WERI-Rb-1 (cell line): ENCODE measurements at regions not wholly inside any gene's neighbourhood (a gene's known extent, or its start where the extent isn't known, plus 50 kb on each side); places are given as distances from the start of the nearest gene placed in this dataset.

Experiments
- DNase-seq: peaks from one replicate; pipeline ENCODE4 v3.0.0-alpha.2; 2020
- H3K27ac ChIP-seq: fragments of 250-450 bp; sonication (Bioruptor Pico); 2 replicates; pipeline ENCODE4 v1.5.1; 2020; ENCODE audit warnings: mild to moderate bottlenecking, moderate library complexity
- H3K27me3 ChIP-seq: fragments of 250-450 bp; sonication (Bioruptor Pico); 2 replicates; pipeline ENCODE4 v1.5.1; 2021; ENCODE audit warnings: mild to moderate bottlenecking, low read depth, moderate library complexity; ENCODE audit not compliant: insufficient read depth, severe bottlenecking
- H3K36me3 ChIP-seq: fragments of 250-450 bp; sonication (Bioruptor Pico); 2 replicates; pipeline ENCODE4 v1.5.1; 2020; ENCODE audit warnings: mild to moderate bottlenecking, moderate library complexity
- H3K4me3 ChIP-seq: 2 replicates; pipeline ENCODE4 v1.5.1; 2011; ENCODE audit warnings: low read depth, mild to moderate bottlenecking, control low read depth, low read length
- H3K9me3 ChIP-seq: fragments of 250-450 bp; sonication (Bioruptor Pico); 2 replicates; pipeline ENCODE4 v1.5.1; 2021; ENCODE audit warnings: mild to moderate bottlenecking, moderate library complexity; ENCODE audit not compliant: severe bottlenecking
- TF ChIP-seq, protein P1 (sequence below): IDR thresholded peaks from 2 replicates; pipeline ENCODE4 v1.5.1; 2011; ENCODE audit warnings: low read depth, mild to moderate bottlenecking, control low read depth, inconsistent platforms, low read length

DNA sequence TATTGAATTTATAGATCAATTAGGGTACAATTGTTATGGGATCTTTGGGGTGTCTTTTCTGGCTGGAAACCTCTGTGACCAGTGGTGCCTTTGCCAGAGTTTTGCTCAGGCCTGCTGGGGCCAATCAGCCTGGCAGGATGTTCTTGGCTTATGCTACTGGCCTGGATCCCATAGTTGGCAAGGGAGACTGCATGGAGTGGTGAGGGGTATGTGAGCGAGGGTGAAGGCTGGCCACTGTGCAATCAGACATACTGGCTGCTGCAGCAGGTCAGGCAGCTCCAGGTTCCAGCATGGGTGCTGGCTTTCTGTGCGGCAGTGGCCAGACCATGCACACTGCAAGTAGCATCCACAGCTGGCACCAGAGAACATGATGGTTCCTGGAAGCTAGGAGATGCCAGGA lies 1053.2 kb upstream of the GBE1 start:
- H3K27ac ChIP-seq: no peak overlapping the region
- no peak overlapping the region for H3K4me3 ChIP-seq
- no peaks in the 10 kb centered on the region for H3K9me3 ChIP-seq
- no peaks in the 10 kb centered on the region for H3K27me3 ChIP-seq
- DNase-seq: no peak
- TF ChIP-seq, protein P1, sequence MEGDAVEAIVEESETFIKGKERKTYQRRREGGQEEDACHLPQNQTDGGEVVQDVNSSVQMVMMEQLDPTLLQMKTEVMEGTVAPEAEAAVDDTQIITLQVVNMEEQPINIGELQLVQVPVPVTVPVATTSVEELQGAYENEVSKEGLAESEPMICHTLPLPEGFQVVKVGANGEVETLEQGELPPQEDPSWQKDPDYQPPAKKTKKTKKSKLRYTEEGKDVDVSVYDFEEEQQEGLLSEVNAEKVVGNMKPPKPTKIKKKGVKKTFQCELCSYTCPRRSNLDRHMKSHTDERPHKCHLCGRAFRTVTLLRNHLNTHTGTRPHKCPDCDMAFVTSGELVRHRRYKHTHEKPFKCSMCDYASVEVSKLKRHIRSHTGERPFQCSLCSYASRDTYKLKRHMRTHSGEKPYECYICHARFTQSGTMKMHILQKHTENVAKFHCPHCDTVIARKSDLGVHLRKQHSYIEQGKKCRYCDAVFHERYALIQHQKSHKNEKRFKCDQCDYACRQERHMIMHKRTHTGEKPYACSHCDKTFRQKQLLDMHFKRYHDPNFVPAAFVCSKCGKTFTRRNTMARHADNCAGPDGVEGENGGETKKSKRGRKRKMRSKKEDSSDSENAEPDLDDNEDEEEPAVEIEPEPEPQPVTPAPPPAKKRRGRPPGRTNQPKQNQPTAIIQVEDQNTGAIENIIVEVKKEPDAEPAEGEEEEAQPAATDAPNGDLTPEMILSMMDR: no peak
- no peaks in the 10 kb centered on the region for H3K36me3 ChIP-seq

DNA sequence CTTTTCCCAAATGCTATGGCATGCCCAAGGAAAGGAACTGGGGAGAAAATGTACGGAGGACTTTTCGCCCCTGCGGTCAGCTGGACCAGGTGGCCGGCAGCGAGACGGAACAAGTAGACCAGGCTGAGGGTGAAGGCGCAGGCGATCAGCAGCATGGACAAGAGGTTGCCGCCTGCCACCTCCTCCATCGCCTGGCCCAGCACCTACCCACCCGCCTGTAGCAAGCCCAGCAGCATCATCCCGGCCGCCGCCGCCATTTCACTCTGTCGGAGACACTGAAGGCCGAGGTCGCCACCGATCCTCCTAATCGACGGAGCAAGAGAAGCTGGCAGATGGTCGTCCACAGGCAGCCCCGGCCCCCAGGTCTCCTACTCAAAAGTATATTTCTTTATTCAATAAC lies 1046.3 kb upstream of the GBE1 start:
- H3K27me3 ChIP-seq: no peaks in the 10 kb centered on the region
- no peak overlapping the region for H3K4me3 ChIP-seq
- TF ChIP-seq, protein P1: no peak
- no peaks in the 10 kb centered on the region for H3K9me3 ChIP-seq
- DNase-seq: no peak
- H3K36me3 ChIP-seq: no peaks in the 10 kb centered on the region
- no peak overlapping the region for H3K27ac ChIP-seq

DNA sequence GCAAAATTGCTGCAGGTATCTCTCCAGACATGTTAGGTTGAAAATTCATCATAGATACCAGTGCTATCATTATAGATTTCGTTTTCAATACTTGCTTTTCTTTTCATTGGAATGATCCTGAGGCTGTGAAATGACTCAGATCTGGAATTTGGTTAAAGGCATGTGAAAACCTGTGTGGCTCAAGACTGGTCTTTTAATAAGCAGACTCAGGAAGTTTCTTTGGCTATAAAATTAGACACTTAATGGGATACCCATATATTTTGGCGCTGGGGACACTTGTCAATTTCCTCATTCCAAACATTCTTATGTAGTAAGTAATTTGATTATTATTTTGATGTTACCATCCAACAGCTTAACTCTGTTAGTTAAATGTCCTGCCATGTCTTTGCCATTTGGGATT lies 1041.1 kb upstream of the GBE1 start:
- Histone ChIP-seq H3K27ac (no peak overlapping the region), H3K9me3 (no peaks in the 10 kb centered on the region), H3K4me3 (no peak overlapping the region), H3K36me3 (no peaks in the 10 kb centered on the region), H3K27me3 (no peaks in the 10 kb centered on the region)
- TF ChIP-seq, protein P1: no peak
- no peak for DNase-seq

GRCh38 chr3:82800248-82800647 lies 1038.8 kb upstream of the GBE1 start:
- TF ChIP-seq, protein P1: no peak
- DNase-seq: no peak
- no peak overlapping the region for H3K4me3 ChIP-seq

DNA sequence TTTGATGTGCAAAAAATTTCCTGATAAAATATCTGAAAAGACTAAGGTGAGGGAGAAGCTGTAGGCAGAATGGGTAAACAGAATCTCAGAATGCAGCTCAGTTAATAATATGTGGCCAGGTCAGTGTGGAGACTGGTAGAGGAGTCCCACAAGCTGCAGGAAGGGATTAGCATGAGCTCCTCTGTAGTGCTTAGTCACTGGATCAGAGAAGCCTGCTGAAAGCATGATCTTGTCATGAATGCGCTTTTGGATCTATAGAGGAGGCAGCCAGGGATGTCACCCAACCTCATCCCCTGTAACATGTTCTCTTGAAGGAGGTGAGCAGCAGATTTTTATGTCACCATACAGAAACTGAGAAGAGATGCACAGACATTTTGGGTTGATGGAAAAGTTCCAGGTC lies 1035.3 kb upstream of the GBE1 start:
- Histone ChIP-seq H3K27ac (no peak overlapping the region), H3K36me3 (no peaks in the 10 kb centered on the region), H3K9me3 (no peaks in the 10 kb centered on the region), H3K27me3 (no peaks in the 10 kb centered on the region), H3K4me3 (no peak overlapping the region)
- TF ChIP-seq, protein P1: no peak
- peak; percentile 61 for DNase-seq

More at GRCh38 chr3:82800248-82800647, 1038.8 kb upstream of the GBE1 start:
- Histone ChIP-seq H3K27me3 (no peaks in the 10 kb centered on the region), H3K27ac (no peak overlapping the region), H3K36me3 (no peaks in the 10 kb centered on the region), H3K9me3 (no peaks in the 10 kb centered on the region)

- TF ChIP-seq, protein P1: no peak
- H3K27me3 ChIP-seq: no peaks in the 10 kb centered on the region
- no peak for DNase-seq
- no peaks in the 10 kb centered on the region for H3K36me3 ChIP-seq
- H3K9me3 ChIP-seq: no peaks in the 10 kb centered on the region
- H3K27ac ChIP-seq: no peak overlapping the region
- H3K4me3 ChIP-seq: no peak overlapping the region
These were observed 1029.8 kb upstream of the GBE1 start for GRCh38 chr3:82791241-82791640.
